HCT116 (cell line): ENCODE measurements at regions not wholly inside any gene's neighbourhood (a gene's known extent, or its start where the extent isn't known, plus 50 kb on each side); places are given as distances from the start of the nearest gene placed in this dataset.

Source experiments
- ATAC-seq: fragments of 200-7000 bp; cut with Tn5 transposase; 2 replicates; pipeline ENCODE4 v1.9.1; 2020; ENCODE audit warnings: mild to moderate bottlenecking, moderate library complexity
- BruUV-seq: library from RNA; stranded (reverse); fragments of 400-500 nt; replicated peaks from 2 replicates; lab custom pipeline; 2021; lab: Mats Ljungman, UMichigan
- CTCF ChIA-PET: fragments of 300-600 bp; sonication (Branson Sonifier 250); formaldehyde crosslinking; loops from one replicate; lab custom pipeline; 2021; ENCODE audit warnings: antibody characterized with exemption; lab: Charles Lee
- POLR2A ChIA-PET: fragments of 300-600, 350-600 bp; sonication (Branson Sonifier 250); formaldehyde crosslinking; loops from one replicate; lab custom pipeline; 2021; ENCODE audit warnings: antibody characterized with exemption; lab: Charles Lee
- RAD21 ChIA-PET, 2 experiments: fragments of 300-600 bp; sonication (Branson Sonifier 250); formaldehyde crosslinking; loops; one replicate each; lab custom pipeline; 2023; ENCODE audit warnings: low total read pairs in 2 of 2; ENCODE audit not compliant: uncharacterized antibody in 2 of 2, unreplicated experiment in 2 of 2, low non-redundant PET in 1 of 2; lab: Charles Lee
- DNase-seq: peaks from one replicate; pipeline ENCODE4 v3.0.0-alpha.2; 2010; ENCODE audit warnings: low read depth, low spot score
- H2AFZ ChIP-seq: fragments of 200-600 bp; shearing (Covaris generic), sonication (generic); 2 replicates; pipeline ENCODE4 v1.6.1; 2017; ENCODE audit warnings: low read depth, mixed run types, mixed read lengths, antibody characterized with exemption, low read length; ENCODE audit not compliant: poor library complexity, severe bottlenecking
- H3K27ac ChIP-seq: 2 replicates; pipeline ENCODE4 v1.5.1; 2012; ENCODE audit warnings: low read depth, low read length
- H3K27me3 ChIP-seq: fragments of 200-600 bp; sonication (generic); 2 replicates; pipeline ENCODE4 v1.6.1; 2016; ENCODE audit warnings: mixed run types, low read length, mixed read lengths; ENCODE audit not compliant: insufficient read depth
- H3K36me3 ChIP-seq, 2 experiments: fragments of 200-500 bp in 1 of 2; fragments of 200-600 bp in 1 of 2; sonication (Bioruptor generic) in 1 of 2; sonication (generic) in 1 of 2; 2 replicates each; pipeline versions ENCODE4 v1.5.1 to v1.6.1; 2014 to 2016; ENCODE audit warnings: low read length in 2 of 2, inconsistent platforms in 1 of 2, mixed read lengths in 1 of 2, mixed run types in 1 of 2; ENCODE audit not compliant: insufficient read depth in 2 of 2, control insufficient read depth in 1 of 2
- H3K4me1 ChIP-seq, 2 experiments: fragments of 200-600 bp in 1 of 2; sonication (generic) in 1 of 2; 2 replicates each; pipeline versions ENCODE4 v1.5.1 to v1.6.1; 2012 to 2017; ENCODE audit warnings: low read length in 2 of 2, inconsistent platforms in 1 of 2, mild to moderate bottlenecking in 1 of 2, mixed read lengths in 1 of 2, mixed run types in 1 of 2, moderate library complexity in 1 of 2; ENCODE audit not compliant: insufficient read depth in 2 of 2, control insufficient read depth in 1 of 2
- H3K4me2 ChIP-seq: fragments of 200-600 bp; sonication (generic); 2 replicates; pipeline ENCODE4 v1.6.1; 2017; ENCODE audit warnings: mixed run types, low read length, mixed read lengths
- H3K4me3 ChIP-seq, 2 experiments: fragments of 200-600 bp in 1 of 2; sonication (generic) in 1 of 2; replicated peaks in 1 of 2; 2 replicates each; pipeline ENCODE4 v1.5.1; 2011 to 2016; ENCODE audit warnings: low read length in 2 of 2, control low read depth in 1 of 2, low read depth in 1 of 2, mild to moderate bottlenecking in 1 of 2, mixed read lengths in 1 of 2, mixed run types in 1 of 2
- H3K79me2 ChIP-seq: fragments of 200-600 bp; sonication (generic); 2 replicates; pipeline ENCODE4 v1.6.1; 2017; ENCODE audit warnings: mild to moderate bottlenecking, mixed run types, low read length, moderate library complexity, mixed read lengths; ENCODE audit not compliant: insufficient read depth
- H3K9ac ChIP-seq: fragments of 200-600 bp; sonication (generic); 2 replicates; pipeline ENCODE4 v1.6.1; 2016; ENCODE audit warnings: low read length, mixed read lengths
- H3K9me2 ChIP-seq: fragments of 200-600 bp; sonication (generic), shearing (Covaris generic); 2 replicates; pipeline ENCODE4 v1.6.1; 2017; ENCODE audit warnings: mixed run types, mild to moderate bottlenecking, moderate library complexity; ENCODE audit not compliant: insufficient read depth
- H3K9me3 ChIP-seq, 2 experiments: fragments of 200-500 bp in 1 of 2; fragments of 200-600 bp in 1 of 2; sonication (Bioruptor generic) in 1 of 2; sonication (generic) in 1 of 2; 2 replicates each; pipeline ENCODE4 v1.6.1; 2014 to 2017; ENCODE audit warnings: low read length in 2 of 2, mixed read lengths in 2 of 2, inconsistent platforms in 1 of 2, low read depth in 1 of 2, mild to moderate bottlenecking in 1 of 2, mixed run types in 1 of 2, moderate library complexity in 1 of 2; ENCODE audit not compliant: control insufficient read depth in 1 of 2, insufficient read depth in 1 of 2
- H4K20me1 ChIP-seq: fragments of 200-600 bp; sonication (generic), shearing (Covaris generic); 2 replicates; pipeline ENCODE4 v1.6.1; 2017; ENCODE audit warnings: mixed run types, mild to moderate bottlenecking, moderate library complexity; ENCODE audit not compliant: insufficient read depth
- CBX3 ChIP-seq: IDR thresholded peaks from 2 replicates; pipeline ENCODE4 v1.6.1; 2012; ENCODE audit warnings: low read depth
- CEBPB ChIP-seq: IDR thresholded peaks from 2 replicates; pipeline ENCODE4 v1.6.1; 2012; ENCODE audit warnings: low read depth
- EGR1 ChIP-seq: IDR thresholded peaks from 2 replicates; pipeline ENCODE4 v1.6.1; 2012; ENCODE audit warnings: low read depth
- EZH2 ChIP-seq: fragments of 200-600 bp; sonication (generic); IDR thresholded peaks from 2 replicates; pipeline ENCODE4 v1.6.1; 2017; ENCODE audit warnings: antibody characterized with exemption, mixed run types
- EZH2phosphoT487 ChIP-seq: fragments of 200-600 bp; IDR thresholded peaks from 2 replicates; pipeline ENCODE4 v1.6.1; 2018; ENCODE audit warnings: antibody characterized with exemption, borderline replicate concordance
- JUND ChIP-seq: IDR thresholded peaks from 2 replicates; pipeline ENCODE4 v1.6.1; 2012
- POLR2A ChIP-seq: IDR thresholded peaks from 2 replicates; pipeline ENCODE4 v1.7.0; 2011; ENCODE audit warnings: borderline replicate concordance; ENCODE audit not compliant: insufficient read depth, insufficient read length; ENCODE audit errors: extremely low read depth
- RAD21 ChIP-seq: IDR thresholded peaks from 2 replicates; pipeline ENCODE4 v1.6.1; 2012; ENCODE audit warnings: low read depth, mild to moderate bottlenecking
- SIN3A ChIP-seq: IDR thresholded peaks from 2 replicates; pipeline ENCODE4 v1.6.1; 2012; ENCODE audit warnings: low read depth
- SP1 ChIP-seq: IDR thresholded peaks from 2 replicates; pipeline ENCODE4 v1.6.1; 2012; ENCODE audit warnings: low read depth
- SRF ChIP-seq: IDR thresholded peaks from 2 replicates; pipeline ENCODE4 v1.6.1; 2012; ENCODE audit warnings: low read depth
- TCF7L2 ChIP-seq: IDR thresholded peaks from 2 replicates; pipeline ENCODE4 v1.7.0; 2011; ENCODE audit warnings: borderline replicate concordance, inconsistent platforms; ENCODE audit not compliant: insufficient read depth, insufficient read length; ENCODE audit errors: extremely low read depth
- YY1 ChIP-seq: IDR thresholded peaks from 2 replicates; pipeline ENCODE4 v1.6.1; 2011; ENCODE audit warnings: low read length, low read depth, moderate library complexity, mild to moderate bottlenecking; ENCODE audit not compliant: insufficient replicate concordance; ENCODE audit errors: extremely low read depth
- ZNF274 ChIP-seq: fragments of 200-500 bp; sonication (Bioruptor generic); IDR thresholded peaks from 2 replicates; pipeline ENCODE4 v1.6.1; 2014; ENCODE audit warnings: mild to moderate bottlenecking, low read depth, low read length, inconsistent platforms
- intact Hi-C: fragments of 100-400 bp; cut with micrococcal nuclease; formaldehyde crosslinking; loops from 2 replicates; pipeline ENCODE4 v1.10.0; 2022
- TF ChIP-seq, protein P1 (sequence below): IDR thresholded peaks from 2 replicates; pipeline ENCODE4 v1.6.1; 2012
- TF ChIP-seq, protein P2 (sequence below): IDR thresholded peaks from 2 replicates; pipeline ENCODE4 v1.6.1; 2012; ENCODE audit warnings: low read depth
- TF ChIP-seq, protein P3 (sequence below): IDR thresholded peaks from 2 replicates; pipeline ENCODE4 v1.6.1; 2011; ENCODE audit warnings: mild to moderate bottlenecking, low read length, moderate library complexity; ENCODE audit not compliant: insufficient replicate concordance; ENCODE audit errors: extremely low read depth
- TF ChIP-seq, protein P4 (sequence below): IDR thresholded peaks from 2 replicates; pipeline ENCODE4 v1.6.1; 2012

DNA sequence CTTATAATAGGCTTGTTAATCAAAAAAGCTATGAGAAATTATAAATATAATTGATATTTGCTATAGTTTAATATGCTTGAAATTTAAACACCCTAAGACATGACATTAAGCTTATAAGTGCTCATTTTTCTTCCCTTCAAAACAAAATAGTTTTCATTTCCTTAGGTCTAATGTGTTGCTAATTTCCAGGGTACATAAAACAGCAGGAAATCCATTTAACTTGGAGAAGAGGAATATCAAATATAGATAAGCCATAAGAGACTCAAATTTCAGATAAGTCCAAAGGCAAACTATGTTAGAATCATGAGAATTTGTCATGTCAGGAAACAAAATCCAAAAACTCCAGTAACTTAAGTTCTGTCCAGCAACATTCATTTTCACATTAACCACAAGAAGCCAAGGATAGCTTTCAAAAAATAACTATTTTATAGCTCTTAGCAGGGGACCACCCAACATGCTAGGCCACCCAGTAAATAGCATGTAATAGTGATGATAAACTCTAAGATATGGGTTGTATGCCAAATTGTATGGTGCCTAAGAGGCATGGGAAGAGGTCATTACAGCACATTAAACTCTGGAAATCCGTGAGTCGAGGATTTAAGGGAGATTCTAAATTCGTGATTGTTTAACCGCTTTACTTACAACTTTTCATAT lies 298.1 kb downstream of the CRPPA start:
- Histone ChIP-seq H3K79me2 (no peaks in the 10 kb centered on the region), H3K9me3 (no peaks in the 10 kb centered on the region), H3K4me1 (no peaks in the 10 kb centered on the region), H3K36me3 (no peaks in the 10 kb centered on the region), H3K27ac (no peak overlapping the region), H4K20me1 (no peaks in the 10 kb centered on the region), H3K4me2 (no peak overlapping the region), H3K27me3 (no peaks in the 10 kb centered on the region), H3K9ac (no peak overlapping the region), H3K4me3 (no peak overlapping the region), H2AFZ (no peak overlapping the region), H3K9me2 (no peaks in the 10 kb centered on the region; the same call in 1 of the 2 replicates)
- POLR2A ChIA-PET: no interaction called here
- intact Hi-C loops: no loop called here
- CTCF ChIA-PET: interaction anchor here (1.7 kb wide), 1 partner anchor 25 kb away, joined by 4 read pairs; no protein-coding TSS in a partner anchor
- ATAC-seq: no peak
- no TSS peak for BruUV-seq
- DNase-seq: no peak
- RAD21 ChIA-PET: no interaction called here
- TF ChIP-seq JUND (no peak), EZH2phosphoT487 (no peak), SRF (no peak), CEBPB (no peak), ZNF274 (no peak), CBX3 (no peak), SP1 (no peak), EZH2 (no peak), TCF7L2 (no peak), EGR1 (no peak), YY1 (no peak), RAD21 (no peak), POLR2A (no peak), SIN3A (no peak)
- TF ChIP-seq, protein P1, sequence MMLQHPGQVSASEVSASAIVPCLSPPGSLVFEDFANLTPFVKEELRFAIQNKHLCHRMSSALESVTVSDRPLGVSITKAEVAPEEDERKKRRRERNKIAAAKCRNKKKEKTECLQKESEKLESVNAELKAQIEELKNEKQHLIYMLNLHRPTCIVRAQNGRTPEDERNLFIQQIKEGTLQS: no peak
- TF ChIP-seq, protein P2, sequence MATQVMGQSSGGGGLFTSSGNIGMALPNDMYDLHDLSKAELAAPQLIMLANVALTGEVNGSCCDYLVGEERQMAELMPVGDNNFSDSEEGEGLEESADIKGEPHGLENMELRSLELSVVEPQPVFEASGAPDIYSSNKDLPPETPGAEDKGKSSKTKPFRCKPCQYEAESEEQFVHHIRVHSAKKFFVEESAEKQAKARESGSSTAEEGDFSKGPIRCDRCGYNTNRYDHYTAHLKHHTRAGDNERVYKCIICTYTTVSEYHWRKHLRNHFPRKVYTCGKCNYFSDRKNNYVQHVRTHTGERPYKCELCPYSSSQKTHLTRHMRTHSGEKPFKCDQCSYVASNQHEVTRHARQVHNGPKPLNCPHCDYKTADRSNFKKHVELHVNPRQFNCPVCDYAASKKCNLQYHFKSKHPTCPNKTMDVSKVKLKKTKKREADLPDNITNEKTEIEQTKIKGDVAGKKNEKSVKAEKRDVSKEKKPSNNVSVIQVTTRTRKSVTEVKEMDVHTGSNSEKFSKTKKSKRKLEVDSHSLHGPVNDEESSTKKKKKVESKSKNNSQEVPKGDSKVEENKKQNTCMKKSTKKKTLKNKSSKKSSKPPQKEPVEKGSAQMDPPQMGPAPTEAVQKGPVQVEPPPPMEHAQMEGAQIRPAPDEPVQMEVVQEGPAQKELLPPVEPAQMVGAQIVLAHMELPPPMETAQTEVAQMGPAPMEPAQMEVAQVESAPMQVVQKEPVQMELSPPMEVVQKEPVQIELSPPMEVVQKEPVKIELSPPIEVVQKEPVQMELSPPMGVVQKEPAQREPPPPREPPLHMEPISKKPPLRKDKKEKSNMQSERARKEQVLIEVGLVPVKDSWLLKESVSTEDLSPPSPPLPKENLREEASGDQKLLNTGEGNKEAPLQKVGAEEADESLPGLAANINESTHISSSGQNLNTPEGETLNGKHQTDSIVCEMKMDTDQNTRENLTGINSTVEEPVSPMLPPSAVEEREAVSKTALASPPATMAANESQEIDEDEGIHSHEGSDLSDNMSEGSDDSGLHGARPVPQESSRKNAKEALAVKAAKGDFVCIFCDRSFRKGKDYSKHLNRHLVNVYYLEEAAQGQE: no peak
- TF ChIP-seq, protein P3, sequence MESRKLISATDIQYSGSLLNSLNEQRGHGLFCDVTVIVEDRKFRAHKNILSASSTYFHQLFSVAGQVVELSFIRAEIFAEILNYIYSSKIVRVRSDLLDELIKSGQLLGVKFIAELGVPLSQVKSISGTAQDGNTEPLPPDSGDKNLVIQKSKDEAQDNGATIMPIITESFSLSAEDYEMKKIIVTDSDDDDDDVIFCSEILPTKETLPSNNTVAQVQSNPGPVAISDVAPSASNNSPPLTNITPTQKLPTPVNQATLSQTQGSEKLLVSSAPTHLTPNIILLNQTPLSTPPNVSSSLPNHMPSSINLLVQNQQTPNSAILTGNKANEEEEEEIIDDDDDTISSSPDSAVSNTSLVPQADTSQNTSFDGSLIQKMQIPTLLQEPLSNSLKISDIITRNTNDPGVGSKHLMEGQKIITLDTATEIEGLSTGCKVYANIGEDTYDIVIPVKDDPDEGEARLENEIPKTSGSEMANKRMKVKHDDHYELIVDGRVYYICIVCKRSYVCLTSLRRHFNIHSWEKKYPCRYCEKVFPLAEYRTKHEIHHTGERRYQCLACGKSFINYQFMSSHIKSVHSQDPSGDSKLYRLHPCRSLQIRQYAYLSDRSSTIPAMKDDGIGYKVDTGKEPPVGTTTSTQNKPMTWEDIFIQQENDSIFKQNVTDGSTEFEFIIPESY: no peak
- TF ChIP-seq, protein P4, sequence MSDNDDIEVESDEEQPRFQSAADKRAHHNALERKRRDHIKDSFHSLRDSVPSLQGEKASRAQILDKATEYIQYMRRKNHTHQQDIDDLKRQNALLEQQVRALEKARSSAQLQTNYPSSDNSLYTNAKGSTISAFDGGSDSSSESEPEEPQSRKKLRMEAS: no peak
